Muscle of back (tissue), 3 donors: ENCODE measurements at regions not wholly inside any gene's neighbourhood (a gene's known extent, or its start where the extent isn't known, plus 50 kb on each side); places are given as distances from the start of the nearest gene placed in this dataset.

Source experiments
- DNase-seq, 3 donors: peaks; one replicate each; pipeline versions ENCODE4 v3.0.0 to v3.0.0-alpha.2; 2013

GRCh38 chr16:56090076-56090475 lies 101.2 kb upstream of the GNAO1 start:
- DNase-seq = no peak

- DNase-seq = no peak
These were observed 103.7 kb upstream of the GNAO1 start for GRCh38 chr16:56087626-56088025.

GRCh38 chr16:56081371-56081770 lies 109.9 kb upstream of the GNAO1 start:
- no peak for DNase-seq

- peak in 2 of 3 donors; percentile 29 to 63 for DNase-seq
These were observed 115.4 kb upstream of the GNAO1 start for GRCh38 chr16:56075732-56076388.

- DNase-seq = no peak
These were observed 117.8 kb upstream of the GNAO1 start for GRCh38 chr16:56073508-56073907.

GRCh38 chr16:56072096-56072495 lies 119.2 kb upstream of the GNAO1 start:
- DNase-seq = no peak

- no peak for DNase-seq
These were observed 122.5 kb upstream of the GNAO1 start for GRCh38 chr16:56068816-56069215.

- no peak for DNase-seq
These were observed 123.0 kb upstream of the GNAO1 start for GRCh38 chr16:56068314-56068713.

- no peak for DNase-seq
These were observed 123.9 kb upstream of the GNAO1 start for GRCh38 chr16:56067406-56067805.

GRCh38 chr16:56066617-56067016 lies 124.7 kb upstream of the GNAO1 start:
- DNase-seq = no peak

GRCh38 chr16:56063111-56063510 lies 128.2 kb upstream of the GNAO1 start:
- DNase-seq = no peak

- DNase-seq = peak in 1 of 3 donors; percentile 62
These were observed 134.1 kb upstream of the GNAO1 start for GRCh38 chr16:56057151-56057550.

- no peak for DNase-seq
These were observed 140.4 kb upstream of the GNAO1 start for GRCh38 chr16:56050916-56051315.

- DNase-seq = no peak
These were observed 142.7 kb upstream of the GNAO1 start for GRCh38 chr16:56048425-56049105.

GRCh38 chr16:56047307-56048234 lies 143.7 kb upstream of the GNAO1 start:
- peak; percentile 3 to 78 (median 15) for DNase-seq

GRCh38 chr16:56042416-56042815 lies 148.9 kb upstream of the GNAO1 start:
- no peak for DNase-seq

- no peak for DNase-seq
These were observed 149.6 kb upstream of the GNAO1 start for GRCh38 chr16:56041556-56042140.

GRCh38 chr16:56038564-56039098 lies 152.7 kb upstream of the GNAO1 start:
- DNase-seq = no peak

- DNase-seq = no peak
These were observed 156.9 kb upstream of the CES5A start for GRCh38 chr16:56032072-56032471.

- no peak for DNase-seq
These were observed 153.9 kb upstream of the CES5A start for GRCh38 chr16:56029026-56029425.

- no peak for DNase-seq
These were observed 147.6 kb upstream of the CES5A start for GRCh38 chr16:56022818-56023217.

- no peak for DNase-seq
These were observed 144.1 kb upstream of the CES5A start for GRCh38 chr16:56019274-56019673.
